Endothelial cell of umbilical vein (primary cell): ENCODE measurements at regions not wholly inside any gene's neighbourhood (a gene's known extent, or its start where the extent isn't known, plus 50 kb on each side); places are given as distances from the start of the nearest gene placed in this dataset.

ENCODE experiments used
- BruUV-seq: library from RNA; stranded (reverse); fragments of 400-500 nt; replicated peaks from 2 replicates; lab custom pipeline; 2021; lab: Mats Ljungman, UMichigan
- CTCF ChIA-PET: fragments of 300-600, 350-600 bp; sonication (Branson Sonifier 250); formaldehyde crosslinking; loops from one replicate; lab custom pipeline; 2021; ENCODE audit warnings: antibody characterized with exemption, inconsistent platforms; lab: Charles Lee
- POLR2A ChIA-PET: fragments of 300-600, 350-600 bp; sonication (Branson Sonifier 250); formaldehyde crosslinking; loops from one replicate; lab custom pipeline; 2021; ENCODE audit warnings: antibody characterized with exemption, inconsistent platforms; lab: Charles Lee
- DNase-seq: peaks from one replicate; pipeline ENCODE4 v3.0.0-alpha.2; 2011; ENCODE audit warnings: low read depth, low spot score
- FAIRE-seq: peaks from 2 replicates; lab custom pipeline; 2011; peaks lifted over from hg19 to GRCh38; lab: Jason Lieb, UNC
- H2AFZ ChIP-seq: 2 replicates; pipeline ENCODE4 v1.6.0; 2012; ENCODE audit warnings: low read depth, low read length, control low read depth, inconsistent platforms
- H3K27ac ChIP-seq: 2 replicates; pipeline ENCODE4 v1.5.1; 2011; ENCODE audit warnings: low read depth, mild to moderate bottlenecking, control low read depth, low read length, moderate library complexity; ENCODE audit not compliant: insufficient read depth
- H3K27me3 ChIP-seq, 2 experiments: 2 replicates each; pipeline versions ENCODE4 v1.6.0 to v1.6.1; 2011; ENCODE audit warnings: low read length in 2 of 2, mixed read lengths in 1 of 2; ENCODE audit not compliant: control insufficient read depth in 2 of 2, insufficient read depth in 2 of 2
- H3K36me3 ChIP-seq, 2 experiments: 2 replicates in 1 of 2; 3 replicates in 1 of 2; pipeline ENCODE4 v1.5.1; 2011; ENCODE audit warnings: low read length in 2 of 2, mild to moderate bottlenecking in 1 of 2, moderate library complexity in 1 of 2; ENCODE audit not compliant: control insufficient read depth in 2 of 2, insufficient read depth in 2 of 2; ENCODE audit errors: extremely low read depth in 1 of 2
- H3K4me1 ChIP-seq: 3 replicates; pipeline ENCODE4 v1.5.1; 2011; ENCODE audit warnings: mild to moderate bottlenecking, low read length; ENCODE audit not compliant: control insufficient read depth, insufficient read depth; ENCODE audit errors: extremely low read depth
- H3K4me2 ChIP-seq: 2 replicates; pipeline ENCODE4 v1.6.1; 2011; ENCODE audit warnings: low read length, control low read depth, mixed read lengths; ENCODE audit not compliant: insufficient read depth
- H3K4me3 ChIP-seq, 3 experiments: fragments of 200-600 bp in 1 of 3; sonication (generic), shearing (Covaris generic) in 1 of 3; replicated peaks in 1 of 3; 2 replicates each; pipeline ENCODE4 v1.5.1; 2011 to 2016; ENCODE audit warnings: control low read depth in 3 of 3, low read length in 3 of 3, mild to moderate bottlenecking in 2 of 3, inconsistent platforms in 1 of 3, low read depth in 1 of 3, moderate library complexity in 1 of 3; ENCODE audit not compliant: insufficient read depth in 1 of 3
- H3K79me2 ChIP-seq: 2 replicates; pipeline ENCODE4 v1.6.0; 2012; ENCODE audit warnings: low read length, inconsistent platforms; ENCODE audit not compliant: control insufficient read depth, insufficient read depth
- H3K9ac ChIP-seq: replicated peaks from 2 replicates; pipeline ENCODE3; 2011; ENCODE audit warnings: low read length, control low read depth; ENCODE audit not compliant: insufficient read depth; ENCODE audit errors: extremely low read depth
- H3K9me1 ChIP-seq: replicated peaks from 3 replicates; pipeline ENCODE4 v1.6.0; 2011; ENCODE audit warnings: mild to moderate bottlenecking, low read length; ENCODE audit not compliant: control insufficient read depth, insufficient read depth; ENCODE audit errors: extremely low read depth
- H3K9me3 ChIP-seq: replicated peaks from 2 replicates; pipeline ENCODE4 v1.5.1; 2012; ENCODE audit warnings: low read length, inconsistent platforms; ENCODE audit not compliant: control insufficient read depth, insufficient read depth
- H4K20me1 ChIP-seq: replicated peaks from 2 replicates; pipeline ENCODE3; 2011; ENCODE audit warnings: mild to moderate bottlenecking, low read length; ENCODE audit not compliant: control insufficient read depth, insufficient read depth; ENCODE audit errors: extremely low read depth
- CTCF ChIP-seq, 2 donors: IDR thresholded peaks; 1 replicate in 1 of 2; 2 replicates in 1 of 2; pipeline ENCODE4 v1.5.1; 2011; ENCODE audit warnings: low read length in 2 of 2, mild to moderate bottlenecking in 2 of 2, moderate library complexity in 2 of 2, control low read depth in 1 of 2, inconsistent platforms in 1 of 2, low read depth in 1 of 2; ENCODE audit not compliant: insufficient read depth in 1 of 2; ENCODE audit errors: extremely low read depth in 1 of 2
- EZH2 ChIP-seq: IDR thresholded peaks from 2 replicates; pipeline ENCODE4 v1.6.1; 2012; ENCODE audit warnings: borderline replicate concordance, low read depth, mild to moderate bottlenecking, moderate library complexity, low read length, inconsistent platforms; ENCODE audit not compliant: severe bottlenecking
- FOS ChIP-seq: IDR thresholded peaks from 2 replicates; pipeline ENCODE4 v1.6.1; 2011; ENCODE audit warnings: mild to moderate bottlenecking, low read length, moderate library complexity, borderline replicate concordance; ENCODE audit not compliant: insufficient read depth
- GATA2 ChIP-seq: IDR thresholded peaks from 2 replicates; pipeline ENCODE4 v1.7.0; 2011; ENCODE audit warnings: low read depth, mild to moderate bottlenecking, moderate library complexity, mixed read lengths, low read length; ENCODE audit not compliant: insufficient read length, insufficient read depth
- JUN ChIP-seq: IDR thresholded peaks from 2 replicates; pipeline ENCODE4 v1.6.1; 2011; ENCODE audit warnings: borderline replicate concordance, low read depth; ENCODE audit not compliant: insufficient read length, insufficient read depth
- MYC ChIP-seq: IDR thresholded peaks from one replicate; pipeline ENCODE4 v1.6.1; 2011; ENCODE audit warnings: mild to moderate bottlenecking, low read depth, low read length
- POLR2A ChIP-seq: IDR thresholded peaks from 2 replicates; pipeline ENCODE4 v1.6.1; 2012; ENCODE audit warnings: low read depth, mild to moderate bottlenecking, control low read depth, low read length
- POLR2AphosphoS5 ChIP-seq: IDR thresholded peaks from 2 replicates; pipeline ENCODE4 v1.6.1; 2012; ENCODE audit warnings: low read depth, mild to moderate bottlenecking, control low read depth, low read length, moderate library complexity; ENCODE audit not compliant: insufficient read depth
- dilution Hi-C: fragments of 300-500 bp; cut with MboI; formaldehyde crosslinking; loops from one replicate; pipeline ENCODE4 v1.15.0; 2019; ENCODE audit warnings: low sequenced_read_pairs; ENCODE audit not compliant: extremely low pct_ligation_motif_present
- intact Hi-C: fragments of 100-400 bp; cut with micrococcal nuclease; formaldehyde crosslinking; loops from one replicate; pipeline ENCODE4 v1.10.0; 2022
- TF ChIP-seq, protein P1 (sequence below): IDR thresholded peaks from 2 replicates; pipeline ENCODE4 v1.6.1; 2011; ENCODE audit not compliant: insufficient read depth, insufficient read length

- no peak overlapping the region for H3K4me2 ChIP-seq
- BruUV-seq: no TSS peak
- H3K9me1 ChIP-seq: no peaks in the 10 kb centered on the region
- no peak for DNase-seq
- peaks cover 0 to 1% of the 10 kb centered on the region in 2 experiments for H3K36me3 ChIP-seq
- no peak overlapping the region for H2AFZ ChIP-seq
- CTCF ChIA-PET: no interaction called here
- no peaks in the 10 kb centered on the region for H3K9me3 ChIP-seq
- intact Hi-C loops (no loop called here), dilution Hi-C loops (no loop called here)
- TF ChIP-seq MYC (no peak), CTCF (IDR thresholded peaks at IDR 0.05; ENCODE audit: extremely low read depth in 1 of 2, insufficient read depth in 1 of 2, low read depth in 1 of 2, low read length in 2 of 2) (no peak), EZH2 (no peak), FOS (no peak), POLR2A (no peak), GATA2 (no peak), POLR2AphosphoS5 (no peak), JUN (no peak)
- TF ChIP-seq, protein P1, sequence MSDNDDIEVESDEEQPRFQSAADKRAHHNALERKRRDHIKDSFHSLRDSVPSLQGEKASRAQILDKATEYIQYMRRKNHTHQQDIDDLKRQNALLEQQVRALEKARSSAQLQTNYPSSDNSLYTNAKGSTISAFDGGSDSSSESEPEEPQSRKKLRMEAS: no peak
- H3K79me2 ChIP-seq: no peaks in the 10 kb centered on the region
- no peak overlapping the region for H3K9ac ChIP-seq
- no peaks in the 10 kb centered on the region for H3K4me1 ChIP-seq
- H3K4me3 ChIP-seq: no peak overlapping the region
- no peak overlapping the region for H3K27ac ChIP-seq
- no peaks in the 10 kb centered on the region for H3K27me3 ChIP-seq
- POLR2A ChIA-PET: no interaction called here
- no peak for FAIRE-seq
- no peaks in the 10 kb centered on the region for H4K20me1 ChIP-seq
These were observed 219.0 kb downstream of the BRD1 start for GRCh38 chr22:49608660-49609059.
